ENCODE measurements at regions not wholly inside any gene's neighbourhood (a gene's known extent, or its start where the extent isn't known, plus 50 kb on each side); places are given as distances from the start of the nearest gene placed in this dataset.

DNA sequence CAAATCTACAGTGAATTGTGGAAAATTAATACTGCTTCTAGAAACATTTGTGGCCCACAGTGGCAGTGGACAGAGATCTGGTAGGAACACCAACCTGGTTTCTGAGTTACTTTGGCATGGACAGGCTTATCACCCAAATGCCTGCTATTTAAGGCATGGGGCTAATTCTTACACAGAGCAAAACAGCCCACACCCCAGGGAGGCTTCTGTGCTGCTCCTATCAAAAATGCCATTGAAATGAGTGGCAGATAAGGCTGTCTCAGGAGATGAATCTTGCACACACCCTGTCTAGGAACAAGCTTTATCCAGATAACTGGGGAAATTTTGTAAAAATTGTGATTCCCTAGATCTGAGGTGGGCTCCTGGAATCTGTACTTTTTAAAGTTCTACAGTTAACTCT, 307.1 kb downstream of the TLE1 start:
- Histone ChIP-seq H3K79me2 (ENCODE audit: control insufficient read depth, insufficient read depth, low read length) (no peaks in the 10 kb centered on the region), H3K4me1 (ENCODE audit: control insufficient read depth, extremely low read depth, insufficient read depth, low read length) (no peaks in the 10 kb centered on the region), H3K9ac (replicated peaks; ENCODE audit: extremely low read depth, insufficient read depth, low read length) (no peak overlapping the region), H3K4me2 (ENCODE audit: insufficient read depth, low read length) (no peak overlapping the region), H3K9me1 (replicated peaks; ENCODE audit: control insufficient read depth, extremely low read depth, insufficient read depth, low read length) (no peaks in the 10 kb centered on the region), H3K27me3 (ENCODE audit: control insufficient read depth in 2 of 2, insufficient read depth in 2 of 2, low read length in 2 of 2) (no peaks in the 10 kb centered on the region), H3K4me3 (replicated peaks in 1 of 3; ENCODE audit: insufficient read depth in 1 of 3, low read depth in 1 of 3, low read length in 3 of 3) (no peak overlapping the region), H4K20me1 (replicated peaks; ENCODE audit: control insufficient read depth, extremely low read depth, insufficient read depth, low read length) (no peaks in the 10 kb centered on the region), H2AFZ (ENCODE audit: low read depth, low read length) (no peak overlapping the region), H3K9me3 (replicated peaks; ENCODE audit: control insufficient read depth, insufficient read depth, low read length) (no peaks in the 10 kb centered on the region), H3K27ac (ENCODE audit: insufficient read depth, low read depth, low read length) (no peak overlapping the region), H3K36me3 (ENCODE audit: control insufficient read depth in 2 of 2, extremely low read depth in 1 of 2, insufficient read depth in 2 of 2, low read length in 2 of 2) (no peaks in the 10 kb centered on the region)
- intact Hi-C loops (cut with micrococcal nuclease): no loop called here
- TF ChIP-seq POLR2AphosphoS5 (IDR thresholded peaks at IDR 0.05; ENCODE audit: insufficient read depth, low read depth, low read length): no peak
- no peak for TF ChIP-seq JUN (IDR thresholded peaks at IDR 0.05; ENCODE audit: borderline replicate concordance, insufficient read depth, insufficient read length, low read depth)
- TF ChIP-seq, protein P1, sequence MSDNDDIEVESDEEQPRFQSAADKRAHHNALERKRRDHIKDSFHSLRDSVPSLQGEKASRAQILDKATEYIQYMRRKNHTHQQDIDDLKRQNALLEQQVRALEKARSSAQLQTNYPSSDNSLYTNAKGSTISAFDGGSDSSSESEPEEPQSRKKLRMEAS (IDR thresholded peaks at IDR 0.05; ENCODE audit: insufficient read depth, insufficient read length): no peak
- CTCF ChIA-PET: interaction anchor here (0.6 kb wide), 1 partner anchor 145 kb away, joined by 3 read pairs; no protein-coding TSS in a partner anchor
- POLR2A ChIA-PET: no interaction called here
- DNase-seq (ENCODE audit: low read depth, low spot score) (no peak), FAIRE-seq (no peak)
- dilution Hi-C loops (cut with MboI; ENCODE audit: extremely low pct_ligation_motif_present, low sequenced_read_pairs): no loop called here
- BruUV-seq (replicated peaks): no TSS peak

DNA sequence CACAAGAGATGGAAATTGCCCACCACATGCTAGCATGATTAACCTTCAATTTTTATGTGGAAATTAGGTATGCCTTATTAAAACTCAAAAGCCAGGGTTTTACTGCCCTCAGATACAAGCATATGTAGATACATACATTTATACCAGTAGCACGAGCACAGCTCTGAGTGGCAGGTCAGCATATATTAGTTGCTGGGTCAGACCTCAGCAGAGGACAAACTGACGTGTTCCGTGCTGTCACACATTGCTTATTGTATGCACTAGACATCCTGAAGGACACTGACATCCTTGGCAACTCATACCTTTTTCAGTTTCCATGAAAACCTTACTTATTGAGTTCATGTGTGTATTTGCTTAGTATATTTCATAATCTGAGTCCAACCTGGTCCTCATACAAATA, 307.7 kb downstream of the TLE1 start:
- H3K27ac ChIP-seq (ENCODE audit: insufficient read depth, low read depth, low read length): no peak overlapping the region
- H2AFZ ChIP-seq (ENCODE audit: low read depth, low read length): no peak overlapping the region
- CTCF ChIA-PET: interaction anchor here (0.6 to 1.2 kb wide), 2 partner anchors 69 to 145 kb away, joined by 3 read pairs; no protein-coding TSS in a partner anchor
- no peak for FAIRE-seq
- H3K4me3 ChIP-seq (replicated peaks in 1 of 3; ENCODE audit: insufficient read depth in 1 of 3, low read depth in 1 of 3, low read length in 3 of 3): no peak overlapping the region
- no TSS peak for BruUV-seq (replicated peaks)
- intact Hi-C loops (cut with micrococcal nuclease): no loop called here
- DNase-seq (ENCODE audit: low read depth, low spot score): no peak
- POLR2A ChIA-PET: no interaction called here
- no peaks in the 10 kb centered on the region for H3K79me2 ChIP-seq (ENCODE audit: control insufficient read depth, insufficient read depth, low read length)
- H3K9ac ChIP-seq (replicated peaks; ENCODE audit: extremely low read depth, insufficient read depth, low read length): no peak overlapping the region
- dilution Hi-C loops (cut with MboI; ENCODE audit: extremely low pct_ligation_motif_present, low sequenced_read_pairs): no loop called here
- H3K36me3 ChIP-seq (ENCODE audit: control insufficient read depth in 2 of 2, extremely low read depth in 1 of 2, insufficient read depth in 2 of 2, low read length in 2 of 2): no peaks in the 10 kb centered on the region
- TF ChIP-seq, protein P1 (IDR thresholded peaks at IDR 0.05; ENCODE audit: insufficient read depth, insufficient read length): no peak
- H3K4me2 ChIP-seq (ENCODE audit: insufficient read depth, low read length): no peak overlapping the region
- no peaks in the 10 kb centered on the region for H4K20me1 ChIP-seq (replicated peaks; ENCODE audit: control insufficient read depth, extremely low read depth, insufficient read depth, low read length)
- H3K9me3 ChIP-seq (replicated peaks; ENCODE audit: control insufficient read depth, insufficient read depth, low read length): no peaks in the 10 kb centered on the region
- no peaks in the 10 kb centered on the region for H3K27me3 ChIP-seq (ENCODE audit: control insufficient read depth in 2 of 2, insufficient read depth in 2 of 2, low read length in 2 of 2)
- no peaks in the 10 kb centered on the region for H3K4me1 ChIP-seq (ENCODE audit: control insufficient read depth, extremely low read depth, insufficient read depth, low read length)
- no peaks in the 10 kb centered on the region for H3K9me1 ChIP-seq (replicated peaks; ENCODE audit: control insufficient read depth, extremely low read depth, insufficient read depth, low read length)
